Left ventricle myocardium inferior (tissue), 1 donor: ENCODE measurements at regions not wholly inside any gene's neighbourhood (a gene's known extent, or its start where the extent isn't known, plus 50 kb on each side); places are given as distances from the start of the nearest gene placed in this dataset.

Experiments
- DNase-seq: peaks from one replicate; pipeline ENCODE4 v3.0.0-alpha.2; 2020
- H3K27ac ChIP-seq: fragments of 200-600 bp; replicated peaks from 2 replicates; pipeline ENCODE4 v1.8.0; 2021
- H3K27me3 ChIP-seq: fragments of 200-600 bp; 2 replicates; pipeline ENCODE4 v1.8.0; 2021; ENCODE audit warnings: low read depth
- H3K36me3 ChIP-seq: fragments of 200-600 bp; 2 replicates; pipeline ENCODE4 v1.8.0; 2021
- H3K4me1 ChIP-seq: fragments of 200-600 bp; 2 replicates; pipeline ENCODE4 v1.8.0; 2021
- H3K4me3 ChIP-seq: fragments of 200-600 bp; 2 replicates; pipeline ENCODE4 v1.8.0; 2021; ENCODE audit warnings: mild to moderate bottlenecking, moderate library complexity
- H3K9me3 ChIP-seq: fragments of 200-600 bp; replicated peaks from 2 replicates; pipeline ENCODE4 v1.8.0; 2021
- intact Hi-C: fragments of 100-400 bp; cut with micrococcal nuclease; formaldehyde crosslinking; loops from one replicate; pipeline ENCODE4 v1.11.0; 2022
- TF ChIP-seq, protein P1 (sequence below): fragments of 200-600 bp; IDR thresholded peaks from 2 replicates; pipeline ENCODE4 v1.8.0; 2021; ENCODE audit warnings: antibody characterized with exemption, mild to moderate bottlenecking, borderline replicate concordance
- donor health status: DM: no; HTN: yes; CAD: no; lungs with severe emphysema.

- Histone ChIP-seq H3K27ac (no peak overlapping the region), H3K4me1 (peaks cover 12% of the 10 kb centered on the region), H3K4me3 (no peak overlapping the region), H3K9me3 (no peaks in the 10 kb centered on the region), H3K27me3 (no peaks in the 10 kb centered on the region), H3K36me3 (no peaks in the 10 kb centered on the region)
- TF ChIP-seq, protein P1, sequence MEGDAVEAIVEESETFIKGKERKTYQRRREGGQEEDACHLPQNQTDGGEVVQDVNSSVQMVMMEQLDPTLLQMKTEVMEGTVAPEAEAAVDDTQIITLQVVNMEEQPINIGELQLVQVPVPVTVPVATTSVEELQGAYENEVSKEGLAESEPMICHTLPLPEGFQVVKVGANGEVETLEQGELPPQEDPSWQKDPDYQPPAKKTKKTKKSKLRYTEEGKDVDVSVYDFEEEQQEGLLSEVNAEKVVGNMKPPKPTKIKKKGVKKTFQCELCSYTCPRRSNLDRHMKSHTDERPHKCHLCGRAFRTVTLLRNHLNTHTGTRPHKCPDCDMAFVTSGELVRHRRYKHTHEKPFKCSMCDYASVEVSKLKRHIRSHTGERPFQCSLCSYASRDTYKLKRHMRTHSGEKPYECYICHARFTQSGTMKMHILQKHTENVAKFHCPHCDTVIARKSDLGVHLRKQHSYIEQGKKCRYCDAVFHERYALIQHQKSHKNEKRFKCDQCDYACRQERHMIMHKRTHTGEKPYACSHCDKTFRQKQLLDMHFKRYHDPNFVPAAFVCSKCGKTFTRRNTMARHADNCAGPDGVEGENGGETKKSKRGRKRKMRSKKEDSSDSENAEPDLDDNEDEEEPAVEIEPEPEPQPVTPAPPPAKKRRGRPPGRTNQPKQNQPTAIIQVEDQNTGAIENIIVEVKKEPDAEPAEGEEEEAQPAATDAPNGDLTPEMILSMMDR = no peak
- intact Hi-C loops = no loop called here
- DNase-seq = no peak
Observed at GRCh38 chr13:34167347-34167746, 349.4 kb downstream of the RFC3 start.

- no peak overlapping the region for H3K27ac ChIP-seq
- no peak overlapping the region for H3K4me3 ChIP-seq
- no peaks in the 10 kb centered on the region for H3K27me3 ChIP-seq
- intact Hi-C loops = no loop called here
- DNase-seq = no peak
- TF ChIP-seq, protein P1 = no peak
- no peaks in the 10 kb centered on the region for H3K36me3 ChIP-seq
- no peaks in the 10 kb centered on the region for H3K4me1 ChIP-seq
- H3K9me3 ChIP-seq = no peaks in the 10 kb centered on the region
Observed at GRCh38 chr13:34172048-34172447, 354.1 kb downstream of the RFC3 start.

DNA sequence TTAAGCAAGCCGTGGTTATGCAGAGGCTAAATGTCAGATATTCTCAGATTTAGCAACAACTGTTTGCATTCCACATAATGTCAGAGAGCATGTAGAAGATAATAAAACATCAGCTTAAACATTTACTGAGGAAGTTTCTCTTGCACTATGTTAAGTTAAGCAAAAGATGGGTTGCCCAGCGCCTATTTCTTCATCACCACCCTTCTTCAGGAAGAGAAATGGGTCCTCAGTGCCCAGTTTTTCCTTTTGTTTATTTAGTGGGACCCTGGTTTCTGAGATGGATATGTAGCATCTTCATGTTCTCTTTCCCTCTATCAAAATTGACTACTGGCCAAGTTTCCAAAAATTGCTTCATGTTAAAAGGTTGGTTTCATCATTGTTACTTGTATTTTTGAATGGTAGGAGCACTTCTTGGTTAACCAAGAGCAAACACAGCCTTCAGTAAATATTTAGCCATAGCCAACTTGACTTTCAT lies 356.8 kb downstream of the RFC3 start:
- intact Hi-C loops = no loop called here
- Histone ChIP-seq H3K9me3 (no peaks in the 10 kb centered on the region), H3K27me3 (no peaks in the 10 kb centered on the region), H3K36me3 (no peaks in the 10 kb centered on the region), H3K4me1 (peaks cover under 1% of the 10 kb centered on the region), H3K4me3 (no peak overlapping the region), H3K27ac (no peak overlapping the region)
- TF ChIP-seq, protein P1 = no peak
- no peak for DNase-seq

- DNase-seq = no peak
- TF ChIP-seq, protein P1 = no peak
Observed at GRCh38 chr13:34175551-34175950, 357.6 kb downstream of the RFC3 start.

DNA sequence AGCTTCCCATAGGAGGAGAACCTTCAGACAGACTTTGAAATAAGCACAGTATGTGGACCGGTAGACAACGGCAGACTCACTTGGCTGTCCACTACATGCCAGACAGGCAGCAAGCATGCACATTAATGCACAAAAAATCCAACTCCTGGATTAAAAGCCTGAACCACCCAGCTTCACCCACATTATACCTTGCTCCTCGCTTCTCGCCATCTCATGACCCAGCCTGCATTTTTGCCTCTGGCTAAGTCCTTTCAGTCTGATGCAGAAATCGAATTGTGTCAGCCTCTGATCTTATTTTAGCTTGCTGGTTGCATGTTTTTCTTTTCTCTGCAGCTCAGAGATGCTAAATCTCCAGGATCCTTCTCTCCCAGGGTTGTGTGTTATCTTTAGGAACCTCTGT lies 358.7 kb downstream of the RFC3 start:
- Histone ChIP-seq H3K36me3 (no peaks in the 10 kb centered on the region), H3K27me3 (no peaks in the 10 kb centered on the region), H3K27ac (no peak overlapping the region), H3K9me3 (no peaks in the 10 kb centered on the region), H3K4me3 (no peak overlapping the region), H3K4me1 (peaks cover 3% of the 10 kb centered on the region)
- no peak for DNase-seq
- TF ChIP-seq, protein P1 = no peak
- intact Hi-C loops = no loop called here

More at GRCh38 chr13:34175551-34175950, 357.6 kb downstream of the RFC3 start:
- Histone ChIP-seq H3K9me3 (no peaks in the 10 kb centered on the region), H3K4me1 (peaks cover 3% of the 10 kb centered on the region), H3K27me3 (no peaks in the 10 kb centered on the region), H3K27ac (no peak overlapping the region), H3K36me3 (no peaks in the 10 kb centered on the region), H3K4me3 (no peak overlapping the region)
- intact Hi-C loops = no loop called here

GRCh38 chr13:34179481-34179880 lies 361.5 kb downstream of the RFC3 start:
- peaks cover 3% of the 10 kb centered on the region for H3K4me1 ChIP-seq
- intact Hi-C loops = no loop called here
- no peaks in the 10 kb centered on the region for H3K36me3 ChIP-seq
- no peak overlapping the region for H3K27ac ChIP-seq
- H3K4me3 ChIP-seq = no peak overlapping the region
- no peak for DNase-seq
- H3K27me3 ChIP-seq = no peaks in the 10 kb centered on the region
- no peaks in the 10 kb centered on the region for H3K9me3 ChIP-seq
- TF ChIP-seq, protein P1 = no peak
